GM23338 (cell line): ENCODE measurements at regions not wholly inside any gene's neighbourhood (a gene's known extent, or its start where the extent isn't known, plus 50 kb on each side); places are given as distances from the start of the nearest gene placed in this dataset.

Source experiments
- ATAC-seq: fragments of 200-7000 bp; cut with Tn5 transposase; 3 replicates; pipeline ENCODE4 v1.9.1; 2020
- DNase-seq: peaks from one replicate; pipeline ENCODE4 v3.0.0-alpha.2; 2015; ENCODE audit warnings: low spot score
- H2AFZ ChIP-seq: fragments of 200-600 bp; sonication (generic); 2 replicates; pipeline ENCODE4 v1.8.0; 2016; ENCODE audit warnings: antibody characterized with exemption, mild to moderate bottlenecking, moderate library complexity
- H3F3A ChIP-seq: fragments of 200-600 bp; sonication (generic); replicated peaks from 2 replicates; pipeline ENCODE4 v1.8.0; 2017; ENCODE audit warnings: antibody characterized with exemption, mixed run types, low read depth
- H3K27ac ChIP-seq: fragments of 200-600 bp; sonication (generic); 2 replicates; pipeline ENCODE4 v1.6.1; 2016; ENCODE audit warnings: low read depth
- H3K27me3 ChIP-seq: fragments of 200-600 bp; sonication (generic); 2 replicates; pipeline ENCODE4 v1.8.0; 2016; ENCODE audit warnings: mild to moderate bottlenecking, mixed run types, moderate library complexity; ENCODE audit not compliant: insufficient read depth
- H3K36me3 ChIP-seq: fragments of 200-600 bp; sonication (generic); 2 replicates; pipeline ENCODE4 v1.8.0; 2016; ENCODE audit warnings: mild to moderate bottlenecking; ENCODE audit not compliant: insufficient read depth
- H3K4me1 ChIP-seq: fragments of 200-600 bp; sonication (generic); 2 replicates; pipeline ENCODE4 v1.8.0; 2016; ENCODE audit warnings: mild to moderate bottlenecking, moderate library complexity; ENCODE audit not compliant: insufficient read depth
- H3K4me2 ChIP-seq: fragments of 200-600 bp; sonication (generic); 2 replicates; pipeline ENCODE4 v1.7.1; 2017; ENCODE audit warnings: mixed run types
- H3K4me3 ChIP-seq: fragments of 200-600 bp; sonication (generic); 2 replicates; pipeline ENCODE4 v1.6.1; 2016; ENCODE audit warnings: mixed run types
- H3K79me2 ChIP-seq: fragments of 200-600 bp; sonication (generic); replicated peaks from 2 replicates; pipeline ENCODE4 v1.8.0; 2017; ENCODE audit warnings: mild to moderate bottlenecking; ENCODE audit not compliant: insufficient read depth
- H3K9me2 ChIP-seq: fragments of 200-600 bp; sonication (generic); 2 replicates; pipeline ENCODE4 v1.8.0; 2017; ENCODE audit not compliant: insufficient read depth
- H4K20me1 ChIP-seq: fragments of 200-600 bp; sonication (generic); replicated peaks from 2 replicates; pipeline ENCODE4 v1.8.0; 2017; ENCODE audit warnings: mild to moderate bottlenecking; ENCODE audit not compliant: insufficient read depth
- H3K27ac Mint-ChIP-seq: 2 replicates; pipeline ENCODE4 v1.8.0; 2020; ENCODE audit warnings: inconsistent platforms, mild to moderate bottlenecking, moderate library complexity, mixed read lengths
- H3K27me3 Mint-ChIP-seq: 3 replicates; pipeline ENCODE4 v1.8.0; 2022; ENCODE audit warnings: low read depth, mild to moderate bottlenecking, moderate library complexity, mixed read lengths, inconsistent platforms; ENCODE audit not compliant: insufficient read depth, poor library complexity
- H3K36me3 Mint-ChIP-seq: 3 replicates; pipeline ENCODE4 v1.8.0; 2021; ENCODE audit warnings: low read depth, mild to moderate bottlenecking, inconsistent platforms, moderate library complexity, mixed read lengths
- H3K4me1 Mint-ChIP-seq: 3 replicates; pipeline ENCODE4 v1.8.0; 2020; ENCODE audit warnings: mild to moderate bottlenecking, inconsistent platforms, mixed read lengths
- H3K4me3 Mint-ChIP-seq: 3 replicates; pipeline ENCODE4 v1.8.0; 2021; ENCODE audit warnings: moderate library complexity, mild to moderate bottlenecking, inconsistent platforms, mixed read lengths
- H3K9me3 Mint-ChIP-seq: 3 replicates; pipeline ENCODE4 v1.8.0; 2020; ENCODE audit warnings: moderate library complexity, mild to moderate bottlenecking, inconsistent platforms, mixed read lengths
- CREB1 ChIP-seq: fragments of 250-450 bp; sonication (Bioruptor Pico); IDR thresholded peaks from 2 replicates; pipeline ENCODE4 v1.5.0; 2020; ENCODE audit warnings: low read depth, mild to moderate bottlenecking, moderate library complexity
- CTCF ChIP-seq, 2 experiments: fragments of 200-600 bp in 1 of 2; sonication (generic) in 1 of 2; conservative IDR thresholded peaks; 2 replicates each; pipeline versions ENCODE4 v1.5.1 to v1.6.1; 2016 to 2017; ENCODE audit warnings: antibody characterized with exemption in 2 of 2, low read depth in 2 of 2, mild to moderate bottlenecking in 2 of 2, moderate library complexity in 1 of 2
- ETS1 ChIP-seq: IDR thresholded peaks from 2 replicates; pipeline ENCODE4 v1.6.1; 2016; ENCODE audit warnings: antibody characterized with exemption
- EZH2 ChIP-seq: fragments of 200-600 bp; sonication (generic); IDR thresholded peaks from one replicate; pipeline ENCODE4 v1.8.0; 2017; ENCODE audit warnings: antibody characterized with exemption, mild to moderate bottlenecking, low read depth; ENCODE audit not compliant: unreplicated experiment
- NANOG ChIP-seq: IDR thresholded peaks from 2 replicates; pipeline ENCODE4 v1.6.1; 2016; ENCODE audit warnings: antibody characterized with exemption, borderline replicate concordance
- POLR2AphosphoS5 ChIP-seq: IDR thresholded peaks from 2 replicates; pipeline ENCODE4 v1.6.1; 2016; ENCODE audit warnings: antibody characterized with exemption, low read depth
- REST ChIP-seq: IDR thresholded peaks from one replicate; pipeline ENCODE4 v1.6.1; 2018; ENCODE audit warnings: antibody characterized with exemption; ENCODE audit not compliant: unreplicated experiment
- STAT1 ChIP-seq: IDR thresholded peaks from one replicate; pipeline ENCODE4 v1.6.1; 2016; ENCODE audit warnings: antibody characterized with exemption; ENCODE audit not compliant: unreplicated experiment
- ZNF462 ChIP-seq: fragments of 250-450 bp; sonication (Bioruptor Pico); IDR thresholded peaks from 2 replicates; pipeline ENCODE4 v1.5.0; 2020; ENCODE audit warnings: mild to moderate bottlenecking, moderate library complexity

- TF ChIP-seq ETS1 (no peak), POLR2AphosphoS5 (no peak), CTCF (conservative IDR thresholded peaks at IDR 0.05; ENCODE audit: low read depth in 2 of 2) (no peak), CREB1 (CRISPR knock-in tag) (no peak), REST (no peak)
Observed at GRCh38 chr5:98587166-98587565, 186.3 kb upstream of the RGMB start (continued).

- Histone ChIP-seq H3K4me2 (no peak overlapping the region), H3K9me2 (peaks cover 8% of the 10 kb centered on the region; the same call in 1 of the 2 replicates), H3K27me3 (no peaks in the 10 kb centered on the region), H3K4me1 (no peaks in the 10 kb centered on the region), H2AFZ (no peak overlapping the region), H4K20me1 (no peaks in the 10 kb centered on the region), H3F3A (no peaks in the 10 kb centered on the region), H3K79me2 (no peaks in the 10 kb centered on the region), H3K36me3 (no peaks in the 10 kb centered on the region), H3K27ac (no peak overlapping the region), H3K4me3 (no peak overlapping the region)
- H3K36me3 Mint-ChIP-seq, result no peaks in the 10 kb centered on the region
- DNase-seq (no peak), ATAC-seq (no peak)
- no peak for TF ChIP-seq ETS1
- no peak for TF ChIP-seq ZNF462 (CRISPR knock-in tag)
- no peak for TF ChIP-seq STAT1
- no peak for TF ChIP-seq EZH2
- no peak for TF ChIP-seq NANOG
- no peak overlapping the region for H3K27ac Mint-ChIP-seq
- H3K9me3 Mint-ChIP-seq, result no peaks in the 10 kb centered on the region
- no peaks in the 10 kb centered on the region for H3K27me3 Mint-ChIP-seq
- H3K4me3 Mint-ChIP-seq, result no peak overlapping the region
- H3K4me1 Mint-ChIP-seq, result no peaks in the 10 kb centered on the region
Observed at GRCh38 chr5:98588215-98588614, 185.2 kb upstream of the RGMB start.
